ENCODE measurements at regions not wholly inside any gene's neighbourhood (a gene's known extent, or its start where the extent isn't known, plus 50 kb on each side); places are given as distances from the start of the nearest gene placed in this dataset.
A peak's percentile ranks its signal among the peaks of the same experiment; 100 is the strongest.

DNA sequence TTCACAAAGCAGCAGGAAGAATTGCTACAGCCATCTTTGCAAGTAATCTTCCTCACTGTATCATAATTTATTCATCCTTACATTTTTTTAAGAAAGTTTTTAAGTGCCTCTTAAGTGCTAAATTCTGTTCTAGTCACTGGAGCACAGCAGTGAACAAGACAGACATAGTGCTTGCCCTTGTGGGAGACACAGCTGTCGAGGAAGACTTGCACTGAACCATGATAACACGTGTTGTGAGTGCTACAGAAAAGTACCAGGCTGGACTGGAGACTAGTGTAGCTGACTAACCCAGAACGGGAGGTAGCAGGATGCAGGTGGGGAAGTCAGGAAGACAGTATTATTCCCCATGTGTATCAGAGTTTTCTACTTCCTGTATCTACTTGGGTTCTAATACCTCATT is 300.6 kb downstream of the TBL1XR1 start:
- POLR2A ChIA-PET (ENCODE audit: unreplicated experiment) = no interaction called here
- no peak for DNase-seq
- Histone ChIP-seq H3K27me3 (ENCODE audit: insufficient read depth, low read depth) (no peaks in the 10 kb centered on the region), H3F3A (ENCODE audit: insufficient read depth, low read depth) (no peaks in the 10 kb centered on the region), H2AFZ (0 out of 2 replicates have a peak overlapping the region, but pooled peaks have one; percentile 2), H3K27ac (no peak overlapping the region), H3K9me2 (ENCODE audit: insufficient read depth) (no peaks in the 10 kb centered on the region), H3K36me3 (ENCODE audit: low read depth) (no peaks in the 10 kb centered on the region), H3K4me2 (no peak overlapping the region), H3K4me3 (no peak overlapping the region), H3K79me2 (ENCODE audit: low read depth) (no peaks in the 10 kb centered on the region), H4K20me1 (ENCODE audit: insufficient read depth) (no peaks in the 10 kb centered on the region), H3K9me3 (ENCODE audit: insufficient read depth, low read depth) (no peaks in the 10 kb centered on the region; the same call in 1 of the 2 replicates), H3K4me1 (replicated peaks; ENCODE audit: insufficient read depth) (0 out of 2 replicates have a peak, but pooled peaks cover 5% of the 10 kb centered on the region)
- intact Hi-C loops (cut with micrococcal nuclease; ENCODE audit: unreplicated experiment) = no loop called here
- CTCF ChIA-PET = no interaction called here
- no TSS peak for BruUV-seq (replicated peaks)
- TF ChIP-seq EZH2 (IDR thresholded peaks at IDR 0.05; ENCODE audit: low read depth) = no peak
- TF ChIP-seq, protein P1, sequence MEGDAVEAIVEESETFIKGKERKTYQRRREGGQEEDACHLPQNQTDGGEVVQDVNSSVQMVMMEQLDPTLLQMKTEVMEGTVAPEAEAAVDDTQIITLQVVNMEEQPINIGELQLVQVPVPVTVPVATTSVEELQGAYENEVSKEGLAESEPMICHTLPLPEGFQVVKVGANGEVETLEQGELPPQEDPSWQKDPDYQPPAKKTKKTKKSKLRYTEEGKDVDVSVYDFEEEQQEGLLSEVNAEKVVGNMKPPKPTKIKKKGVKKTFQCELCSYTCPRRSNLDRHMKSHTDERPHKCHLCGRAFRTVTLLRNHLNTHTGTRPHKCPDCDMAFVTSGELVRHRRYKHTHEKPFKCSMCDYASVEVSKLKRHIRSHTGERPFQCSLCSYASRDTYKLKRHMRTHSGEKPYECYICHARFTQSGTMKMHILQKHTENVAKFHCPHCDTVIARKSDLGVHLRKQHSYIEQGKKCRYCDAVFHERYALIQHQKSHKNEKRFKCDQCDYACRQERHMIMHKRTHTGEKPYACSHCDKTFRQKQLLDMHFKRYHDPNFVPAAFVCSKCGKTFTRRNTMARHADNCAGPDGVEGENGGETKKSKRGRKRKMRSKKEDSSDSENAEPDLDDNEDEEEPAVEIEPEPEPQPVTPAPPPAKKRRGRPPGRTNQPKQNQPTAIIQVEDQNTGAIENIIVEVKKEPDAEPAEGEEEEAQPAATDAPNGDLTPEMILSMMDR (conservative IDR thresholded peaks at IDR 0.05) = no peak

DNA sequence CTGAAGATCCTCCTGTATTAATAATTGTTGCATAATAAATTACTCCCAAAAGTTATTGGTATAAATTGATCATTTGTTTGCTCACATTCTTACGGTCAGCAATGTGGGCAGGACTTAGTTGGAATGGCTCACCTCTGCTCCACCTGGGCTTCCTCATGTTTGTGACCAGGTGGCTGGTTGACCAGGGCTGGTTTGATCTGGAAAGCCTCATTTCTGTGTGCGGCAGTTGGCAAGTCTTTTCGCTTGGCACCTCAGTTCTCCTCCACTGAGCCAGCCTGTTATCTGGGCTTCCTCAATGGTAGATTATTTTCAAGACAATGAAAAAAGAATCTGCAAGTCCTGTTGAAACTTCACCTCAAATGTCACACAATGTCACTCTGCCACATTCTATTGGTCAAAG is 301.1 kb downstream of the TBL1XR1 start:
- Histone ChIP-seq H3K4me3 (no peak overlapping the region), H3K27ac (no peak overlapping the region), H3K9me2 (ENCODE audit: insufficient read depth) (no peaks in the 10 kb centered on the region), H3K36me3 (ENCODE audit: low read depth) (no peaks in the 10 kb centered on the region), H3K79me2 (ENCODE audit: low read depth) (no peaks in the 10 kb centered on the region), H3K4me2 (no peak overlapping the region), H3K27me3 (ENCODE audit: insufficient read depth, low read depth) (no peaks in the 10 kb centered on the region), H3K9me3 (ENCODE audit: insufficient read depth, low read depth) (no peaks in the 10 kb centered on the region; the same call in 1 of the 2 replicates), H4K20me1 (ENCODE audit: insufficient read depth) (no peaks in the 10 kb centered on the region), H3F3A (ENCODE audit: insufficient read depth, low read depth) (no peaks in the 10 kb centered on the region), H3K4me1 (replicated peaks; ENCODE audit: insufficient read depth) (0 out of 2 replicates have a peak, but pooled peaks cover 5% of the 10 kb centered on the region), H2AFZ (no peak overlapping the region)
- BruUV-seq (replicated peaks) = no TSS peak
- DNase-seq = no peak
- POLR2A ChIA-PET (ENCODE audit: unreplicated experiment) = no interaction called here
- CTCF ChIA-PET = no interaction called here
- TF ChIP-seq, protein P1 (conservative IDR thresholded peaks at IDR 0.05) = no peak
- no peak for TF ChIP-seq EZH2 (IDR thresholded peaks at IDR 0.05; ENCODE audit: low read depth)
- intact Hi-C loops (cut with micrococcal nuclease; ENCODE audit: unreplicated experiment) = no loop called here

DNA sequence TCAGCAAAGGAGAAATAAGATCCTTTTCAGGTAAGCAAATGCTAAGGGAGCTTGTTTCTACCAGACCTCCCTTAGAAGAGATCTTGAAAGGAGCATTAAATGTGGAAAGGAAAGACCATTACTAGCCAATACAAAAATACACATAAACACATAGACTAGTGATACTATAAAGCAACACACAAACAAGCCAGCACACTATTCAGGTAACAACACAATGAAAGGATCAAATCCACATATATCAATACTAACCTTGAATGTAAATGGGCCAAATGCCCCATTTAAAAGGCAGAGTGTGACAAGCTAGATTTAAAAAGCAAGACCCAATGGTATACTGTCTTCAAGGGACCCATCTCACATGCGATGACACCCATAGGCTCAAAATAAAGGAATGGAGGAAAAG is 317.6 kb downstream of the TBL1XR1 start:
- H3K4me3 ChIP-seq = no peak overlapping the region
- TF ChIP-seq EZH2 (IDR thresholded peaks at IDR 0.05; ENCODE audit: low read depth) = no peak
- TF ChIP-seq, protein P1 (conservative IDR thresholded peaks at IDR 0.05) = no peak
- ChIA-PET CTCF (no interaction called here), POLR2A (ENCODE audit: unreplicated experiment) (no interaction called here)
- no peak overlapping the region for H3K4me2 ChIP-seq
- H3K4me1 ChIP-seq (replicated peaks; ENCODE audit: insufficient read depth) = no peaks in the 10 kb centered on the region
- H3K9me2 ChIP-seq (ENCODE audit: insufficient read depth) = no peaks in the 10 kb centered on the region
- H4K20me1 ChIP-seq (ENCODE audit: insufficient read depth) = no peaks in the 10 kb centered on the region
- no peaks in the 10 kb centered on the region for H3K9me3 ChIP-seq (ENCODE audit: insufficient read depth, low read depth)
- no peaks in the 10 kb centered on the region for H3K27me3 ChIP-seq (ENCODE audit: insufficient read depth, low read depth)
- H3K79me2 ChIP-seq (ENCODE audit: low read depth) = no peaks in the 10 kb centered on the region
- intact Hi-C loops (cut with micrococcal nuclease; ENCODE audit: unreplicated experiment) = no loop called here
- no TSS peak for BruUV-seq (replicated peaks)
- no peak overlapping the region for H3K27ac ChIP-seq
- H2AFZ ChIP-seq = no peak overlapping the region
- H3K36me3 ChIP-seq (ENCODE audit: low read depth) = no peaks in the 10 kb centered on the region
- no peaks in the 10 kb centered on the region for H3F3A ChIP-seq (ENCODE audit: insufficient read depth, low read depth)
- DNase-seq = no peak

Data from PC-9 (cell line).